K562 (cell line): ENCODE measurements at regions not wholly inside any gene's neighbourhood (a gene's known extent, or its start where the extent isn't known, plus 50 kb on each side); places are given as distances from the start of the nearest gene placed in this dataset.

Source experiments
- ATAC-seq: fragments of 200-7000 bp; cut with Tn5 transposase; 3 replicates; pipeline ENCODE4 v1.9.1; 2020; ENCODE audit warnings: moderate library complexity
- BruUV-seq: library from RNA; stranded (reverse); fragments of 400-500 nt; replicated peaks from 2 replicates; lab custom pipeline; 2021; lab: Mats Ljungman, UMichigan
- CTCF ChIA-PET: fragments of 300-600 bp; formaldehyde crosslinking; extraction: SDS; loops from one replicate; lab custom pipeline; 2021; ENCODE audit warnings: low intra/inter-chr PET ratio; lab: Yijun Ruan, JAX
- POLR2A ChIA-PET: fragments of 300-600, 350-650 bp; sonication (Branson Sonifier 250); formaldehyde crosslinking; extraction: SDS; loops from one replicate; lab custom pipeline; 2021; ENCODE audit warnings: antibody characterized with exemption, inconsistent platforms; lab: Yijun Ruan, JAX
- DNase-seq, 4 experiments: peaks; one replicate each; pipeline versions ENCODE4 v3.0.0 to v3.0.0-alpha.2; 2011 to 2018; ENCODE audit warnings: low spot score in 3 of 4, mixed read lengths in 3 of 4; ENCODE audit errors: extremely low read depth in 1 of 4
- FAIRE-seq: peaks from 2 replicates; lab custom pipeline; 2011; peaks lifted over from hg19 to GRCh38; lab: Jason Lieb, UNC
- H2AFZ ChIP-seq: 2 replicates; pipeline ENCODE4 v1.6.0; 2011; ENCODE audit warnings: low read depth, low read length, control low read depth, inconsistent platforms
- H3K27ac ChIP-seq: fragments of 200-600 bp; 3 replicates; pipeline ENCODE4 v1.8.0; 2011; ENCODE audit warnings: low read depth, mild to moderate bottlenecking, control low read depth, inconsistent platforms, low read length, moderate library complexity, mixed read lengths; ENCODE audit errors: extremely low read depth
- H3K27me3 ChIP-seq, 2 experiments: fragments of 300-600 bp in 1 of 2; 2 replicates in 1 of 2; 3 replicates in 1 of 2; pipeline versions ENCODE4 v1.6.0 to v1.8.0; 2011; ENCODE audit warnings: inconsistent platforms in 2 of 2, low read length in 2 of 2, mild to moderate bottlenecking in 1 of 2, mixed read lengths in 1 of 2, moderate library complexity in 1 of 2; ENCODE audit not compliant: control insufficient read depth in 2 of 2, insufficient read depth in 2 of 2
- H3K36me3 ChIP-seq: fragments of 300-600 bp; 3 replicates; pipeline ENCODE4 v1.8.0; 2011; ENCODE audit warnings: mild to moderate bottlenecking, low read length, inconsistent platforms; ENCODE audit not compliant: control insufficient read depth, insufficient read depth
- H3K4me1 ChIP-seq, 2 experiments: fragments of 200-600 bp in 1 of 2; replicated peaks in 1 of 2; 2 replicates in 1 of 2; 3 replicates in 1 of 2; pipeline versions ENCODE4 v1.5.1 to v1.8.0; 2011; ENCODE audit warnings: inconsistent platforms in 2 of 2, low read length in 2 of 2, mild to moderate bottlenecking in 1 of 2, mixed read lengths in 1 of 2, moderate library complexity in 1 of 2; ENCODE audit not compliant: control insufficient read depth in 2 of 2, insufficient read depth in 2 of 2
- H3K4me2 ChIP-seq: 2 replicates; pipeline ENCODE4 v1.6.1; 2011; ENCODE audit warnings: low read length, control low read depth, inconsistent platforms, mixed read lengths; ENCODE audit not compliant: insufficient read depth
- H3K4me3 ChIP-seq: fragments of 200-600 bp; sonication (generic), shearing (Covaris generic); 2 replicates; pipeline ENCODE4 v1.5.1; 2016; ENCODE audit warnings: control low read depth, inconsistent platforms
- H3K79me2 ChIP-seq: fragments of 200-600 bp; 3 replicates; pipeline ENCODE4 v1.8.0; 2011; ENCODE audit warnings: low read length, inconsistent platforms; ENCODE audit not compliant: control insufficient read depth, insufficient read depth
- H3K9ac ChIP-seq, 2 experiments: 2 replicates each; pipeline versions ENCODE4 v1.6.0 to v1.6.1; 2011; ENCODE audit warnings: low read depth in 2 of 2, low read length in 2 of 2, control low read depth in 1 of 2, inconsistent platforms in 1 of 2, mild to moderate bottlenecking in 1 of 2, mixed read lengths in 1 of 2; ENCODE audit not compliant: insufficient read depth in 1 of 2
- H3K9me1 ChIP-seq: one replicate; pipeline ENCODE4 v1.6.0; 2011; ENCODE audit warnings: inconsistent platforms, mild to moderate bottlenecking, low read length, moderate library complexity; ENCODE audit not compliant: control insufficient read depth, insufficient read depth
- H3K9me3 ChIP-seq: replicated peaks from 2 replicates; pipeline ENCODE4 v1.5.1; 2011; ENCODE audit warnings: low read depth, low read length, inconsistent platforms; ENCODE audit not compliant: control insufficient read depth, insufficient read depth
- H4K20me1 ChIP-seq: replicated peaks from 2 replicates; pipeline ENCODE4 v1.6.1; 2011; ENCODE audit warnings: low read length, inconsistent platforms, mixed read lengths; ENCODE audit not compliant: control insufficient read depth, insufficient read depth
- FOXK1 ChIP-seq: sonication (generic); formaldehyde crosslinking; IDR thresholded peaks from 2 replicates; pipeline ENCODE4 v1.8.0; 2022; ENCODE audit warnings: missing genetic modification reagents, mild to moderate bottlenecking, borderline replicate concordance
- HNRNPK ChIP-seq: fragments of 200-400 bp; formaldehyde crosslinking; IDR thresholded peaks from one replicate; pipeline ENCODE4 v1.6.1; 2018; ENCODE audit warnings: mild to moderate bottlenecking, low read depth, low read length; ENCODE audit not compliant: poor library complexity, severe bottlenecking
- KLF1 ChIP-seq: fragments of 450-650 bp; IDR thresholded peaks from 2 replicates; pipeline ENCODE4 v1.6.1; 2016; ENCODE audit warnings: missing genetic modification characterization, missing compliant biosample characterization
- SP1 ChIP-seq: sonication (generic); formaldehyde crosslinking; IDR thresholded peaks from 2 replicates; pipeline ENCODE4 v1.8.1; 2022; ENCODE audit warnings: mild to moderate bottlenecking, missing genetic modification reagents
- ZBTB1 ChIP-seq: sonication (generic); formaldehyde crosslinking; IDR thresholded peaks from 2 replicates; pipeline ENCODE4 v1.8.1; 2023; ENCODE audit warnings: missing genetic modification reagents, low read depth, mild to moderate bottlenecking, borderline replicate concordance
- ZNF717 ChIP-seq: fragments of 250-450 bp; sonication (Bioruptor Pico); IDR thresholded peaks from 2 replicates; pipeline ENCODE4 v1.5.0; 2021
- WGBS: fragments of 100-300 bp; shearing (Covaris generic); methylation state at CpG from one replicate; pipeline ENCODE4 v1.1.6; 2016; ENCODE audit warnings: low coverage, mixed read lengths; ENCODE audit not compliant: insufficient coverage; ENCODE audit errors: missing lambda C conversion rate; 5-methylcytosine and 5-hydroxymethylcytosine counted together
- in situ Hi-C: fragments of 300-500 bp; cut with MboI; formaldehyde crosslinking; loops from 4 replicates; pipeline ENCODE4 v1.15.0; 2018; ENCODE audit warnings: inconsistent platforms, mixed read lengths
- intact Hi-C: fragments of 100-400 bp; cut with micrococcal nuclease; formaldehyde crosslinking; loops from 2 replicates; pipeline ENCODE4 v1.14.2; 2022
- TF ChIP-seq, protein P1 (sequence below): sonication (generic); formaldehyde crosslinking; IDR thresholded peaks from 2 replicates; pipeline ENCODE4 v1.8.1; 2022; ENCODE audit warnings: missing genetic modification reagents

DNA sequence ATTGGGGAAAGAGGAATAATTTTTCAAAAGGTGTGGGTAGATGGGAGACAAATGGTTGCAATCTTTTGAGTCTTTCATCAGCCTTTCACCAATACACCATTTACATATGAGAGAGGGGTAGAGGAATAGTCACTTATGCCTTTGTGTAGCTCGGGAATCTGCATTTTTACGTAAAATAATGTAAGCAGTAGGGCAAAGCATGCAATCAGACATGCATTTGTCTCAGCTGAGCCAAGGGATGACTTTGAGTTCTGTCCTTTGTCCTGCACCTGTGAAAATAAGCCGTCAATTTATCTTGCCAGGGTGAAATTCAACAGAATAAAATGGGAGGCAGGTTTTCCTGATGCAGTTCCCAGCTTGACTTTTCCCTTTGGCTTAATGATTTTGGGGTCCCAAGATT is 1473.4 kb upstream of the TENM3 start:
- no peak overlapping the region for H2AFZ ChIP-seq
- intact Hi-C loops = no loop called here
- TF ChIP-seq ZBTB1 (CRISPR knock-in tag) = no peak
- TF ChIP-seq SP1 = no peak
- TF ChIP-seq FOXK1 (CRISPR knock-in tag) = no peak
- TF ChIP-seq, protein P1, sequence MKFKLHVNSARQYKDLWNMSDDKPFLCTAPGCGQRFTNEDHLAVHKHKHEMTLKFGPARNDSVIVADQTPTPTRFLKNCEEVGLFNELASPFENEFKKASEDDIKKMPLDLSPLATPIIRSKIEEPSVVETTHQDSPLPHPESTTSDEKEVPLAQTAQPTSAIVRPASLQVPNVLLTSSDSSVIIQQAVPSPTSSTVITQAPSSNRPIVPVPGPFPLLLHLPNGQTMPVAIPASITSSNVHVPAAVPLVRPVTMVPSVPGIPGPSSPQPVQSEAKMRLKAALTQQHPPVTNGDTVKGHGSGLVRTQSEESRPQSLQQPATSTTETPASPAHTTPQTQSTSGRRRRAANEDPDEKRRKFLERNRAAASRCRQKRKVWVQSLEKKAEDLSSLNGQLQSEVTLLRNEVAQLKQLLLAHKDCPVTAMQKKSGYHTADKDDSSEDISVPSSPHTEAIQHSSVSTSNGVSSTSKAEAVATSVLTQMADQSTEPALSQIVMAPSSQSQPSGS (CRISPR knock-in tag) = no peak
- TF ChIP-seq HNRNPK = no peak
- TF ChIP-seq ZNF717 (CRISPR knock-in tag) = no peak
- no peak for TF ChIP-seq KLF1
- TF ChIP-seq, all 486 proteins: peak for 0
- ChIA-PET POLR2A (no interaction called here), CTCF (no interaction called here)
- no peaks in the 10 kb centered on the region for H3K4me1 ChIP-seq
- H3K9me1 ChIP-seq = no peaks in the 10 kb centered on the region
- ATAC-seq (no peak), FAIRE-seq (no peak), DNase-seq (no peak)
- no peak overlapping the region for H3K4me3 ChIP-seq
- in situ Hi-C loops = no loop called here
- no peak overlapping the region for H3K27ac ChIP-seq
- H3K9ac ChIP-seq = no peak overlapping the region
- H3K36me3 ChIP-seq = no peaks in the 10 kb centered on the region
- 0% methylated on average over 3 of the region's 3 CpGs for WGBS
- 0 out of 2 replicates have a peak, but pooled peaks cover 2% of the 10 kb centered on the region for H3K9me3 ChIP-seq
- H4K20me1 ChIP-seq = no peaks in the 10 kb centered on the region
- no peak overlapping the region for H3K4me2 ChIP-seq
- H3K27me3 ChIP-seq = no peaks in the 10 kb centered on the region
- no peaks in the 10 kb centered on the region for H3K79me2 ChIP-seq
- no TSS peak for BruUV-seq
